WI38 (cell line): ENCODE measurements at regions not wholly inside any gene's neighbourhood (a gene's known extent, or its start where the extent isn't known, plus 50 kb on each side); places are given as distances from the start of the nearest gene placed in this dataset.
"Not testable (repeated sequence)": the region's sequence is repeated elsewhere in the genome, so short reads cannot be mapped to it uniquely, and the experiment has no call there.

ENCODE experiments used
- H3K4me3 ChIP-seq: 2 replicates; pipeline ENCODE4 v1.5.1; 2011; ENCODE audit warnings: low read depth, mild to moderate bottlenecking, control low read depth, low read length
- CTCF ChIP-seq: IDR thresholded peaks from 2 replicates; pipeline ENCODE4 v1.5.1; 2012; ENCODE audit warnings: low read depth, mild to moderate bottlenecking, control low read depth, low read length

GRCh38 chr9:108779551-108780325, 76.0 kb downstream of the ACTL7B start:
- TF ChIP-seq CTCF, result no peak
- H3K4me3 ChIP-seq, result no peak overlapping the region

- H3K4me3 ChIP-seq, result no peak overlapping the region
- TF ChIP-seq CTCF, result no peak
These were observed 78.7 kb downstream of the ACTL7B start for GRCh38 chr9:108776920-108777639.

GRCh38 chr9:108775901-108776306, 79.9 kb downstream of the ACTL7B start:
- no peak for TF ChIP-seq CTCF
- H3K4me3 ChIP-seq, result no peak overlapping the region

- H3K4me3 ChIP-seq, result not testable (repeated sequence)
These were observed 81.7 kb downstream of the ACTL7B start for GRCh38 chr9:108774088-108774487.

- H3K4me3 ChIP-seq, result no peak overlapping the region
- no peak for TF ChIP-seq CTCF
These were observed 83.4 kb downstream of the ACTL7B start for GRCh38 chr9:108772301-108772894.

- H3K4me3 ChIP-seq, result no peak overlapping the region
- no peak for TF ChIP-seq CTCF
These were observed 87.0 kb downstream of the ACTL7B start for GRCh38 chr9:108768744-108769143.

GRCh38 chr9:108766626-108767161, 89.1 kb downstream of the ACTL7B start:
- TF ChIP-seq CTCF, result no peak
- no peak overlapping the region for H3K4me3 ChIP-seq
